Activated T-cell treated with anti-CD3 and anti-CD28 coated beads for 24 hours (primary cell): ENCODE measurements at regions not wholly inside any gene's neighbourhood (a gene's known extent, or its start where the extent isn't known, plus 50 kb on each side); places are given as distances from the start of the nearest gene placed in this dataset.
"Not testable (repeated sequence)": the region's sequence is repeated elsewhere in the genome, so short reads cannot be mapped to it uniquely, and the experiment has no call there.

ENCODE experiments used
- DNase-seq: peaks from one replicate; pipeline ENCODE4 v3.0.0-alpha.2; 2020; ENCODE audit warnings: low read depth

GRCh38 chrX:140064993-140065392, 99.7 kb upstream of the CXorf66 start:
- no peak for DNase-seq

DNA sequence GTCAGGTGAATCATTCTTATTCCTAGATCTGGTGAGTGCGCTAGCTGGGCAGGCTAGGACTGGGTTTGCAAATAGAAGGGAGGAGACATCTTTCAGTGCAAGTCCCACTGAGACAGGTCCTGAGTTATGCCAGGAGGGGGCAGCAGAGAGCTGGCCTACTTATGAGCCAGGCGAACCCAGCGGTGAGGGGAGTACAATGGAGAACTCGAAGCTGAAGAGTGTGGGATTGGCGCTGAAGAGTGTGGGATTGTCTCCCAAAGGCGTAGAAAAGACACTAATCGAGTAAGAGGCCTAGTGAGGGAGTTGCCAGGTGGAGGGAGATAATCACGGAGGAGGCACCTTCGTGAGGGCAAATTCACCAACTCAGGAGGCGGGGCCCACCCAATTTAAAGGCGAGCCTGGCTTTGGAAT, 91.7 kb upstream of the CXorf66 start:
- DNase-seq: peak; percentile 35

DNA sequence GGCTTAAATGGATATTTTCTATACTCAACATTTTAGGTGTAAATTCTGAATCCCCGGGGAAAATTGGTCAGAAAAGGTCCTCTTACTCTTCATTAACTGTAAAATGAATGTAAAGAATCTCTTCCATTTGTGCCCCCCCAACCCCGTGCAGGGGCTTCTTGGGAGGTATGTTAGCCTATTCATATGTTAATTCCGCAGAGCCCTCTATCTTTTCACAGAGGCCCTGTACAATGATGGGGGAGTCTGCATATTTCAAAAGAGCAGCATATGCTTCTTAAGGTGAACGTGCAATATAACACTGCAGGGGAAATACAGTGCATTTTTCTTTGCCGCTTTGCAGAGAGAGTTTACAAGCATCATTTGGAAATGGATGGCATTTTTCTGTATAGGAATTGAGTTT, 88.5 kb upstream of the CXorf66 start:
- no peak for DNase-seq

DNA sequence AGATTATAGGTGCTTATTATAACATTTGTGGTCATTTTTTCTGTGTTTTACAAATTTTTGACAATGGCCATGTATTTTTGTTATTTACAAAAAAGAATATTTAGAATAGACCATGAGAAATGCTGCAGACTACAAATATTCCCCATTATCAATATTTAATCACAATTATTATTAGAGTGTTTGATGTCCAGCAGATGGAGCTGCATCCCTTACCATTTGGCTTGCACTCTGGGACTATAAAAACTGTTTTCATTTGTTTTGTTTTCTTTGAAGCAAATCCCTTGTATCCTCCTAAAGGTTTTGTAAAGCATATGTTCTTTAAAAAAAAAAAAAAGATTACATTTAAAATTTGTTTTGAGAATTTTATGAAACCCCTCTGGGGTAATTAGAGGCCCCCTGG, 85.6 kb upstream of the CXorf66 start:
- no peak for DNase-seq

- DNase-seq: no peak
Observed at GRCh38 chrX:140040386-140040785, 75.1 kb upstream of the CXorf66 start.

DNA sequence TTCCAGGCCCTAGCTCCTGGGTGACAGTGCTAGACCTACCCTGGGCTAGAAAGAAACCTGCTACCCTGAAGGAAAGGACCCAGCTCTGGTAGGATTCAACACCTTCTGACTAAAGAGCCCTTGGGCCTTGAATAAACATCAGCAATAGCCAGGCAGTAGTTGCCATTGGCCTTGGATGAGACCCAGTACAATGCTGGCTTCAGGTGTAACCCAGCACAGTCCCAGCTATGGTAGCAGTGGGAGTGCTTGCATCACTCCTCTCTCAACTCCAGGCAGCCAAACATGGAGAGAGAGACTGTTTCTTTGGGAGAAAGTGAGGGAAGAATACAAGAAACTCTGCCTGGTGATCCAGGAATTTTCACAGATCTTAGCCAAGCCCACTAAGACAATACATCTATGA, 73.5 kb upstream of the CXorf66 start:
- no peak for DNase-seq

DNA sequence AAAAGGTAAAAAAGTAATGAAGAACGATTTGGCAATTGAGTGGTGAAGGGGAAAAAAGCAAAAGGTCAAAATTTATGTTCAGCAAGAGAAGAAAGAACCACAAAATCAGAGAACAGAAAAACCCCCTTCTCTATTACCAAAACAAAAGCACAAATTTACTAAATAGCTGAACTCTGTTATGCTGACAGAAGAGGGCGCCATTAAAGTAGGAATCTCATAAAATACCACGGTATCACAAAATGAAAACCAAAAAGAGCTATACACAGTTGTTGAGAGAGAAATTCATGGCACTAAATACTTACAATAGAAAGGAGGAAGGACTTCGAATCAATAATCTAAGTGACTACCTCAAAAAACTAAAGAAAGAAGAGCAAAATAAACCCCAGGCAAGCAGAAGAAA, 69.6 kb upstream of the CXorf66 start:
- no peak for DNase-seq

- DNase-seq: no peak
Observed at GRCh38 chrX:140022482-140022881, 57.2 kb upstream of the CXorf66 start.

- DNase-seq: not testable (repeated sequence)
Observed at GRCh38 chrX:140019134-140019533, 53.8 kb upstream of the CXorf66 start.
